MCF 10A (cell line): ENCODE measurements at regions not wholly inside any gene's neighbourhood (a gene's known extent, or its start where the extent isn't known, plus 50 kb on each side); places are given as distances from the start of the nearest gene placed in this dataset.

Experiments used
- BruUV-seq: library from RNA; stranded (reverse); fragments of 400-500 nt; replicated peaks from 2 replicates; lab custom pipeline; 2021; lab: Mats Ljungman, UMichigan
- CTCF ChIA-PET: fragments of 300-600 bp; sonication (Branson Sonifier 250); formaldehyde crosslinking; extraction: SDS; loops from one replicate; lab custom pipeline; 2021; ENCODE audit warnings: antibody characterized with exemption, inconsistent platforms; lab: Yijun Ruan, JAX
- POLR2A ChIA-PET: fragments of 300-600, 350-650 bp; sonication (Branson Sonifier 250); formaldehyde crosslinking; extraction: SDS; loops from one replicate; lab custom pipeline; 2020; ENCODE audit warnings: antibody characterized with exemption, inconsistent platforms; lab: Yijun Ruan, JAX
- DNase-seq: peaks from one replicate; pipeline ENCODE4 v3.0.0-alpha.2; 2018; ENCODE audit not compliant: unreplicated experiment
- H3K27ac Mint-ChIP-seq: one replicate; pipeline ENCODE4 v1.8.0; 2022; ENCODE audit warnings: mild to moderate bottlenecking, low read depth, mixed read lengths; ENCODE audit not compliant: unreplicated experiment
- H3K27me3 Mint-ChIP-seq: one replicate; pipeline ENCODE4 v1.8.0; 2022; ENCODE audit warnings: mixed read lengths; ENCODE audit not compliant: insufficient read depth, unreplicated experiment
- H3K36me3 Mint-ChIP-seq: one replicate; pipeline ENCODE4 v1.8.0; 2022; ENCODE audit warnings: mild to moderate bottlenecking, moderate library complexity, mixed read lengths; ENCODE audit not compliant: insufficient read depth, unreplicated experiment
- H3K4me1 Mint-ChIP-seq: one replicate; pipeline ENCODE4 v1.8.0; 2022; ENCODE audit warnings: mixed read lengths; ENCODE audit not compliant: insufficient read depth, unreplicated experiment
- H3K4me3 Mint-ChIP-seq: one replicate; pipeline ENCODE4 v1.8.0; 2022; ENCODE audit warnings: mild to moderate bottlenecking, moderate library complexity, mixed read lengths; ENCODE audit not compliant: unreplicated experiment
- H3K9me3 Mint-ChIP-seq: one replicate; pipeline ENCODE4 v1.8.0; 2022; ENCODE audit warnings: mixed read lengths; ENCODE audit not compliant: unreplicated experiment
- intact Hi-C: fragments of 100-400 bp; cut with micrococcal nuclease; formaldehyde crosslinking; loops from 2 replicates; pipeline ENCODE4 v1.14.1; 2022
- TF ChIP-seq, protein P1 (sequence below): fragments of 200-600 bp; IDR thresholded peaks from one replicate; pipeline ENCODE4 v1.8.0; 2022; ENCODE audit warnings: antibody characterized with exemption, mild to moderate bottlenecking; ENCODE audit not compliant: unreplicated experiment

DNA sequence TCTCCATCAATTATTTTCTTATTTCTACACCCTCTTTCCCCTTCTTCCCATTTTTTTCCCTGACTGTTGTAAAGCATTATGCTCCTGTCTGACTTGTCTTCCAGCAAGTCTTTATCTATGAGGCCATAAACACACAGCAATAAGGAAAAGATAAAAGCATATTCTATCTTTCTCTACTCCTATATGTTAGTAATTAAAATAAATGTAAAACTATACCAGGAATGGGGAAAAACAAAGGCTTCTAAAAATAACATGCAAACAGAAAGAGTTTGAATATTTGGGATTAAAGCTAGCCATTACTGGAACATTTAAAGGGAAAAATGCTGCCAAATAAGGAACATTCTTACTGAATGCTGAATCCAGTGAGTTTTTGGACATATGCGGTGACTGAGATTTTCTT lies 471.7 kb upstream of the HS3ST1 start:
- H3K27ac Mint-ChIP-seq = no peak overlapping the region
- no TSS peak for BruUV-seq
- H3K27me3 Mint-ChIP-seq = no peaks in the 10 kb centered on the region
- no peak for DNase-seq
- H3K9me3 Mint-ChIP-seq = peaks cover 8% of the 10 kb centered on the region
- intact Hi-C loops = no loop called here
- H3K4me1 Mint-ChIP-seq = no peaks in the 10 kb centered on the region
- no peaks in the 10 kb centered on the region for H3K36me3 Mint-ChIP-seq
- ChIA-PET CTCF (no interaction called here), POLR2A (no interaction called here)
- H3K4me3 Mint-ChIP-seq = no peak overlapping the region
- TF ChIP-seq, protein P1, sequence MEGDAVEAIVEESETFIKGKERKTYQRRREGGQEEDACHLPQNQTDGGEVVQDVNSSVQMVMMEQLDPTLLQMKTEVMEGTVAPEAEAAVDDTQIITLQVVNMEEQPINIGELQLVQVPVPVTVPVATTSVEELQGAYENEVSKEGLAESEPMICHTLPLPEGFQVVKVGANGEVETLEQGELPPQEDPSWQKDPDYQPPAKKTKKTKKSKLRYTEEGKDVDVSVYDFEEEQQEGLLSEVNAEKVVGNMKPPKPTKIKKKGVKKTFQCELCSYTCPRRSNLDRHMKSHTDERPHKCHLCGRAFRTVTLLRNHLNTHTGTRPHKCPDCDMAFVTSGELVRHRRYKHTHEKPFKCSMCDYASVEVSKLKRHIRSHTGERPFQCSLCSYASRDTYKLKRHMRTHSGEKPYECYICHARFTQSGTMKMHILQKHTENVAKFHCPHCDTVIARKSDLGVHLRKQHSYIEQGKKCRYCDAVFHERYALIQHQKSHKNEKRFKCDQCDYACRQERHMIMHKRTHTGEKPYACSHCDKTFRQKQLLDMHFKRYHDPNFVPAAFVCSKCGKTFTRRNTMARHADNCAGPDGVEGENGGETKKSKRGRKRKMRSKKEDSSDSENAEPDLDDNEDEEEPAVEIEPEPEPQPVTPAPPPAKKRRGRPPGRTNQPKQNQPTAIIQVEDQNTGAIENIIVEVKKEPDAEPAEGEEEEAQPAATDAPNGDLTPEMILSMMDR = no peak

GRCh38 chr4:11898796-11899195 lies 470.1 kb upstream of the HS3ST1 start:
- H3K27me3 Mint-ChIP-seq = no peaks in the 10 kb centered on the region
- intact Hi-C loops = no loop called here
- ChIA-PET CTCF (no interaction called here), POLR2A (no interaction called here)
- H3K4me3 Mint-ChIP-seq = no peak overlapping the region
- peaks cover 8% of the 10 kb centered on the region for H3K9me3 Mint-ChIP-seq
- no peak for DNase-seq
- no peaks in the 10 kb centered on the region for H3K4me1 Mint-ChIP-seq
- H3K27ac Mint-ChIP-seq = no peak overlapping the region
- no peaks in the 10 kb centered on the region for H3K36me3 Mint-ChIP-seq
- TF ChIP-seq, protein P1 = no peak
- BruUV-seq = no TSS peak

DNA sequence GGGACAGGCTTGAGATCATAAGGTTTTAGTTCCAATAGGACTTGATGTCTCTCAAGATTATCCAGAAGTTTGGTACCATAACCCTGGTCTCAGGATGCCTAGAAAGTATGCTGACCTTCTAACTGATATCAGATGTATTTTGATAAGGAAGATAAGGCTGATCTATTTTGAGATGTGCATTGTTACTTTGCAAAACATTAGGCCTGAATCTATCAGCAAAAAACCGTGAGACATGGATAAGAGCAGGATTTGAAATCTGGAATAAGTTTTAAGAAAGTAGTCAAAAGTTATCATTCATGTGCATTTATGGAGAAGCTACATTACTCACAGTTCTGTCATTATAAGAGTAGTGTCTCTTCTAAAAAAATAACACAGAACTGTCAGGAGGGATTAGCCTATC lies 467.1 kb upstream of the HS3ST1 start:
- intact Hi-C loops = no loop called here
- DNase-seq = no peak
- no TSS peak for BruUV-seq
- H3K9me3 Mint-ChIP-seq = peaks cover 8% of the 10 kb centered on the region
- TF ChIP-seq, protein P1 = no peak
- no peaks in the 10 kb centered on the region for H3K4me1 Mint-ChIP-seq
- no peak overlapping the region for H3K4me3 Mint-ChIP-seq
- no peak overlapping the region for H3K27ac Mint-ChIP-seq
- H3K27me3 Mint-ChIP-seq = no peaks in the 10 kb centered on the region
- POLR2A ChIA-PET = no interaction called here
- no peaks in the 10 kb centered on the region for H3K36me3 Mint-ChIP-seq
- CTCF ChIA-PET = no interaction called here

DNA sequence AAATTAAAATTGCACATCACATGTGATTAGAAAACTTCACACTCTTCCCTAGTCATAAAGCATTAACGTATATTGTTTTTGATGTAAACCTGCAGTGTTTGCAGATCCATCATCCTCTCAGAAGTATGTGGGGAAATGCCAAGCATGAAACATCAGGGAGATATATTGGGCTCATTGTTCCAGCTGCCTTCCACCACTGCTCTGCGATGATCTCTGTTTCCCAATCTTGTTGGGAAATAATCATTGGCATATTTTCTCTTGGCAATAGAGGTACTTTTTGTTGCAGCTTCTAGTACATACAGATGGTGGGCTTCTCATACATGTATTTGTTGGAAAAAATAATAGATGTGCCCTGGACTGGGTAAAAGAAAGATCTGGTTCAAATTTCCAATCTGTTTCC lies 466.3 kb upstream of the HS3ST1 start:
- TF ChIP-seq, protein P1 = no peak

More for the DNA sequence above, 466.3 kb upstream of the HS3ST1 start:
- H3K27ac Mint-ChIP-seq = no peak overlapping the region
- CTCF ChIA-PET = interaction anchor here (0.6 to 0.7 kb wide), 2 partner anchors 598 to 704 kb away, joined by 3 read pairs; no protein-coding TSS in a partner anchor
- no TSS peak for BruUV-seq
- no peaks in the 10 kb centered on the region for H3K27me3 Mint-ChIP-seq
- peaks cover 8% of the 10 kb centered on the region for H3K9me3 Mint-ChIP-seq
- no peaks in the 10 kb centered on the region for H3K36me3 Mint-ChIP-seq
- POLR2A ChIA-PET = no interaction called here
- intact Hi-C loops = no loop called here
- no peak overlapping the region for H3K4me3 Mint-ChIP-seq
- DNase-seq = no peak
- no peaks in the 10 kb centered on the region for H3K4me1 Mint-ChIP-seq
